IgD-negative memory B cell (primary cell): ENCODE measurements at regions not wholly inside any gene's neighbourhood (a gene's known extent, or its start where the extent isn't known, plus 50 kb on each side); places are given as distances from the start of the nearest gene placed in this dataset.

Source experiments
- H3K27ac Mint-ChIP-seq, 3 donors: one replicate each; pipeline ENCODE4 v1.8.0; 2020 to 2022; ENCODE audit warnings: mild to moderate bottlenecking in 3 of 3, mixed read lengths in 3 of 3, moderate library complexity in 1 of 3
- H3K27me3 Mint-ChIP-seq: one replicate; pipeline ENCODE4 v1.8.0; 2021; ENCODE audit warnings: mixed read lengths
- H3K36me3 Mint-ChIP-seq: one replicate; pipeline ENCODE4 v1.8.0; 2020; ENCODE audit warnings: mild to moderate bottlenecking, mixed read lengths
- H3K4me1 Mint-ChIP-seq, 3 donors: one replicate each; pipeline ENCODE4 v1.8.0; 2020 to 2022; ENCODE audit warnings: mixed read lengths in 3 of 3, mild to moderate bottlenecking in 1 of 3
- H3K4me3 Mint-ChIP-seq, 4 donors: one replicate each; pipeline ENCODE4 v1.8.0; 2020 to 2022; ENCODE audit warnings: mild to moderate bottlenecking in 4 of 4, mixed read lengths in 4 of 4, moderate library complexity in 3 of 4
- H3K9me3 Mint-ChIP-seq, 3 donors: one replicate each; pipeline ENCODE4 v1.8.0; 2020 to 2021; ENCODE audit warnings: mixed read lengths in 3 of 3, mild to moderate bottlenecking in 1 of 3

- H3K4me3 Mint-ChIP-seq, result no peak overlapping the region
- no peak overlapping the region for H3K27ac Mint-ChIP-seq
- no peaks in the 10 kb centered on the region for H3K36me3 Mint-ChIP-seq
- H3K4me1 Mint-ChIP-seq, result no peaks in the 10 kb centered on the region
- H3K9me3 Mint-ChIP-seq, result peaks cover 0 to 9% (median 5%) of the 10 kb centered on the region in 3 donors
- H3K27me3 Mint-ChIP-seq, result no peaks in the 10 kb centered on the region
These were observed 1453.4 kb downstream of the STIM2 start for GRCh38 chr4:28313729-28314713.

GRCh38 chr4:28317221-28317620, 1456.6 kb downstream of the STIM2 start:
- Mint-ChIP-seq H3K27me3 (no peaks in the 10 kb centered on the region), H3K27ac (no peak overlapping the region), H3K9me3 (peaks cover 0 to 5% (median under 1%) of the 10 kb centered on the region in 3 donors), H3K36me3 (no peaks in the 10 kb centered on the region), H3K4me3 (no peak overlapping the region), H3K4me1 (no peaks in the 10 kb centered on the region)

GRCh38 chr4:28334249-28334648, 1473.6 kb downstream of the STIM2 start:
- H3K4me1 Mint-ChIP-seq, result no peaks in the 10 kb centered on the region
- H3K9me3 Mint-ChIP-seq, result peaks cover 0 to 12% (median 2%) of the 10 kb centered on the region in 3 donors
- H3K27ac Mint-ChIP-seq, result no peak overlapping the region
- no peaks in the 10 kb centered on the region for H3K27me3 Mint-ChIP-seq
- no peak overlapping the region for H3K4me3 Mint-ChIP-seq
- no peaks in the 10 kb centered on the region for H3K36me3 Mint-ChIP-seq

- H3K27ac Mint-ChIP-seq, result no peak overlapping the region
- H3K4me1 Mint-ChIP-seq, result no peaks in the 10 kb centered on the region
- H3K36me3 Mint-ChIP-seq, result no peaks in the 10 kb centered on the region
- H3K27me3 Mint-ChIP-seq, result no peaks in the 10 kb centered on the region
- H3K4me3 Mint-ChIP-seq, result no peak overlapping the region
- peaks cover 2 to 22% (median 6%) of the 10 kb centered on the region in 3 donors for H3K9me3 Mint-ChIP-seq
These were observed 1481.1 kb downstream of the STIM2 start for GRCh38 chr4:28341784-28342183.

- Mint-ChIP-seq H3K27ac (no peak overlapping the region), H3K27me3 (no peaks in the 10 kb centered on the region), H3K9me3 (peaks cover 2 to 7% (median 2%) of the 10 kb centered on the region in 3 donors), H3K4me3 (no peak overlapping the region), H3K4me1 (no peaks in the 10 kb centered on the region), H3K36me3 (no peaks in the 10 kb centered on the region)
These were observed 1489.8 kb downstream of the STIM2 start for GRCh38 chr4:28350485-28350884.

- H3K27me3 Mint-ChIP-seq, result no peaks in the 10 kb centered on the region
- no peak overlapping the region for H3K4me3 Mint-ChIP-seq
- H3K4me1 Mint-ChIP-seq, result no peaks in the 10 kb centered on the region
- H3K27ac Mint-ChIP-seq, result no peak overlapping the region
- H3K36me3 Mint-ChIP-seq, result no peaks in the 10 kb centered on the region
- peaks cover 2 to 7% (median 2%) of the 10 kb centered on the region in 3 donors for H3K9me3 Mint-ChIP-seq
These were observed 1490.5 kb downstream of the STIM2 start for GRCh38 chr4:28351102-28351501.

- Mint-ChIP-seq H3K27ac (no peak overlapping the region), H3K36me3 (no peaks in the 10 kb centered on the region), H3K4me1 (no peaks in the 10 kb centered on the region), H3K4me3 (no peak overlapping the region), H3K27me3 (no peaks in the 10 kb centered on the region), H3K9me3 (peaks cover 2 to 7% (median 2%) of the 10 kb centered on the region in 3 donors)
These were observed 1491.2 kb downstream of the STIM2 start for GRCh38 chr4:28351826-28352225.

- no peaks in the 10 kb centered on the region for H3K27me3 Mint-ChIP-seq
- H3K9me3 Mint-ChIP-seq, result peaks cover 2 to 7% (median 2%) of the 10 kb centered on the region in 3 donors
- H3K4me3 Mint-ChIP-seq, result no peak overlapping the region
- no peaks in the 10 kb centered on the region for H3K36me3 Mint-ChIP-seq
- no peak overlapping the region for H3K27ac Mint-ChIP-seq
- H3K4me1 Mint-ChIP-seq, result no peaks in the 10 kb centered on the region
These were observed 1494.4 kb downstream of the STIM2 start for GRCh38 chr4:28354880-28355656.

GRCh38 chr4:28357990-28358389, 1497.3 kb downstream of the STIM2 start:
- H3K27ac Mint-ChIP-seq, result no peak overlapping the region
- no peaks in the 10 kb centered on the region for H3K36me3 Mint-ChIP-seq
- H3K9me3 Mint-ChIP-seq, result peaks cover 0 to 2% (median under 1%) of the 10 kb centered on the region in 3 donors
- H3K4me1 Mint-ChIP-seq, result no peaks in the 10 kb centered on the region
- H3K27me3 Mint-ChIP-seq, result no peaks in the 10 kb centered on the region
- no peak overlapping the region for H3K4me3 Mint-ChIP-seq

GRCh38 chr4:28358606-28359005, 1498.0 kb downstream of the STIM2 start:
- H3K36me3 Mint-ChIP-seq, result no peaks in the 10 kb centered on the region
- H3K27ac Mint-ChIP-seq, result no peak overlapping the region
- no peaks in the 10 kb centered on the region for H3K9me3 Mint-ChIP-seq
- H3K27me3 Mint-ChIP-seq, result no peaks in the 10 kb centered on the region
- H3K4me3 Mint-ChIP-seq, result no peak overlapping the region
- H3K4me1 Mint-ChIP-seq, result no peaks in the 10 kb centered on the region

- Mint-ChIP-seq H3K4me1 (no peaks in the 10 kb centered on the region), H3K4me3 (no peak overlapping the region), H3K27me3 (no peaks in the 10 kb centered on the region)
These were observed 1500.0 kb downstream of the STIM2 start for GRCh38 chr4:28360681-28361080.

GRCh38 chr4:28362169-28362568, 1501.5 kb downstream of the STIM2 start:
- Mint-ChIP-seq H3K4me3 (no peak overlapping the region), H3K27ac (no peak overlapping the region), H3K9me3 (peaks cover 0 to 2% (median 1%) of the 10 kb centered on the region in 3 donors), H3K36me3 (no peaks in the 10 kb centered on the region), H3K4me1 (no peaks in the 10 kb centered on the region), H3K27me3 (no peaks in the 10 kb centered on the region)

More at GRCh38 chr4:28360681-28361080, 1500.0 kb downstream of the STIM2 start:
- H3K27ac Mint-ChIP-seq, result no peak overlapping the region
- peaks cover 0 to 2% (median under 1%) of the 10 kb centered on the region in 3 donors for H3K9me3 Mint-ChIP-seq
- no peaks in the 10 kb centered on the region for H3K36me3 Mint-ChIP-seq

GRCh38 chr4:28369499-28369898, 1508.9 kb downstream of the STIM2 start:
- Mint-ChIP-seq H3K27ac (no peak overlapping the region), H3K4me3 (no peak overlapping the region), H3K27me3 (no peaks in the 10 kb centered on the region), H3K9me3 (peaks cover 1 to 13% (median 4%) of the 10 kb centered on the region in 3 donors), H3K4me1 (no peaks in the 10 kb centered on the region), H3K36me3 (no peaks in the 10 kb centered on the region)

- H3K9me3 Mint-ChIP-seq, result peaks cover 5 to 23% (median 7%) of the 10 kb centered on the region in 3 donors
- no peaks in the 10 kb centered on the region for H3K27me3 Mint-ChIP-seq
- no peak overlapping the region for H3K4me3 Mint-ChIP-seq
- no peaks in the 10 kb centered on the region for H3K4me1 Mint-ChIP-seq
- H3K36me3 Mint-ChIP-seq, result no peaks in the 10 kb centered on the region
- H3K27ac Mint-ChIP-seq, result no peak overlapping the region
These were observed 1512.5 kb downstream of the STIM2 start for GRCh38 chr4:28373191-28373590.

GRCh38 chr4:28373601-28374000, 1513.0 kb downstream of the STIM2 start:
- H3K36me3 Mint-ChIP-seq, result no peaks in the 10 kb centered on the region
- H3K4me1 Mint-ChIP-seq, result no peaks in the 10 kb centered on the region
- H3K27ac Mint-ChIP-seq, result no peak overlapping the region
- H3K4me3 Mint-ChIP-seq, result no peak overlapping the region
- no peaks in the 10 kb centered on the region for H3K27me3 Mint-ChIP-seq
- peaks cover 5 to 22% (median 7%) of the 10 kb centered on the region in 3 donors for H3K9me3 Mint-ChIP-seq
